Urinary bladder (tissue), 3 donors: ENCODE measurements at regions not wholly inside any gene's neighbourhood (a gene's known extent, or its start where the extent isn't known, plus 50 kb on each side); places are given as distances from the start of the nearest gene placed in this dataset.

Experiments
- DNase-seq: peaks from one replicate; pipeline ENCODE4 v3.0.0-alpha.2; 2015; ENCODE audit errors: extremely low spot score
- H3K27ac ChIP-seq: one replicate; pipeline ENCODE4 v1.5.1; 2013; ENCODE audit warnings: low read depth, mild to moderate bottlenecking, moderate library complexity
- H3K36me3 ChIP-seq: one replicate; pipeline ENCODE4 v1.6.1; 2013; ENCODE audit warnings: mild to moderate bottlenecking, moderate library complexity; ENCODE audit not compliant: insufficient read depth
- H3K4me1 ChIP-seq: one replicate; pipeline ENCODE4 v1.6.1; 2013; ENCODE audit warnings: mild to moderate bottlenecking, moderate library complexity; ENCODE audit not compliant: insufficient read depth
- H3K4me3 ChIP-seq: one replicate; pipeline ENCODE4 v1.5.1; 2013; ENCODE audit warnings: low read depth, low read length
- WGBS: extraction: QIAGEN DNeasy Blood & Tissue Kit; methylation state at CpG from one replicate; pipeline ENCODE4 v1.1.7; 2013; 5-methylcytosine and 5-hydroxymethylcytosine counted together
- donor health status: healthy with polysubstance abuse.
- donor health status: healthy.

- Histone ChIP-seq H3K36me3 (no peaks in the 10 kb centered on the region), H3K27ac (no peak overlapping the region), H3K4me1 (no peaks in the 10 kb centered on the region), H3K4me3 (no peak overlapping the region)
- 76% methylated on average over 10 of the region's 10 CpGs for WGBS
- DNase-seq, result no peak
Observed at GRCh38 chr2:136486115-136486514, 279.2 kb upstream of the THSD7B start.

GRCh38 chr2:136482966-136483365, 282.4 kb upstream of the THSD7B start:
- DNase-seq, result no peak
- Histone ChIP-seq H3K27ac (no peak overlapping the region), H3K4me1 (no peaks in the 10 kb centered on the region), H3K4me3 (no peak overlapping the region), H3K36me3 (no peaks in the 10 kb centered on the region)
- 78% methylated on average over 3 of the region's 3 CpGs for WGBS

- Histone ChIP-seq H3K4me1 (no peaks in the 10 kb centered on the region), H3K27ac (no peak overlapping the region), H3K4me3 (no peak overlapping the region), H3K36me3 (no peaks in the 10 kb centered on the region)
- DNase-seq, result no peak
- WGBS, result 85% methylated on average over 2 of the region's 2 CpGs
Observed at GRCh38 chr2:136482006-136482405, 283.3 kb upstream of the THSD7B start.

GRCh38 chr2:136479696-136480095, 285.6 kb upstream of the THSD7B start:
- no peak overlapping the region for H3K4me3 ChIP-seq
- H3K4me1 ChIP-seq, result no peaks in the 10 kb centered on the region
- no peak for DNase-seq
- H3K27ac ChIP-seq, result no peak overlapping the region
- 83% methylated on average over 2 of the region's 2 CpGs for WGBS
- H3K36me3 ChIP-seq, result no peaks in the 10 kb centered on the region

GRCh38 chr2:136468799-136469369, 296.5 kb upstream of the THSD7B start:
- 59% methylated on average over 7 of the region's 7 CpGs for WGBS
- Histone ChIP-seq H3K4me1 (no peaks in the 10 kb centered on the region), H3K27ac (no peak overlapping the region), H3K36me3 (no peaks in the 10 kb centered on the region), H3K4me3 (no peak overlapping the region)
- no peak for DNase-seq

- H3K4me1 ChIP-seq, result no peaks in the 10 kb centered on the region
- H3K36me3 ChIP-seq, result no peaks in the 10 kb centered on the region
- no peak overlapping the region for H3K4me3 ChIP-seq
- WGBS, result 81% methylated on average over 1 of the region's 1 CpG
- H3K27ac ChIP-seq, result no peak overlapping the region
- DNase-seq, result no peak
Observed at GRCh38 chr2:136452528-136452927, 312.8 kb upstream of the THSD7B start.

GRCh38 chr2:136448986-136449780, 316.2 kb upstream of the THSD7B start:
- Histone ChIP-seq H3K27ac (no peak overlapping the region), H3K36me3 (no peaks in the 10 kb centered on the region), H3K4me1 (no peaks in the 10 kb centered on the region), H3K4me3 (no peak overlapping the region)
- no peak for DNase-seq
- 79% methylated on average over 7 of the region's 7 CpGs for WGBS

- WGBS, result 74% methylated on average over 1 of the region's 1 CpG
- Histone ChIP-seq H3K36me3 (no peaks in the 10 kb centered on the region), H3K4me1 (no peaks in the 10 kb centered on the region), H3K27ac (no peak overlapping the region), H3K4me3 (no peak overlapping the region)
- DNase-seq, result no peak
Observed at GRCh38 chr2:136448432-136448831, 316.9 kb upstream of the THSD7B start.

- no peak for DNase-seq
- Histone ChIP-seq H3K4me3 (no peak overlapping the region), H3K27ac (no peak overlapping the region), H3K36me3 (no peaks in the 10 kb centered on the region), H3K4me1 (no peaks in the 10 kb centered on the region)
- 89% methylated on average over 7 of the region's 7 CpGs for WGBS
Observed at GRCh38 chr2:136444323-136444722, 321.0 kb upstream of the THSD7B start.

- no peak for DNase-seq
Observed at GRCh38 chr2:136443661-136444060, 321.7 kb upstream of the THSD7B start.

GRCh38 chr2:136441979-136442714, 323.2 kb upstream of the THSD7B start:
- Histone ChIP-seq H3K36me3 (no peaks in the 10 kb centered on the region), H3K4me3 (no peak overlapping the region), H3K27ac (no peak overlapping the region), H3K4me1 (no peaks in the 10 kb centered on the region)
- no peak for DNase-seq
- 82% methylated on average over 9 of the region's 9 CpGs for WGBS

More at GRCh38 chr2:136443661-136444060, 321.7 kb upstream of the THSD7B start:
- no peaks in the 10 kb centered on the region for H3K36me3 ChIP-seq
- 73% methylated on average over 2 of the region's 2 CpGs for WGBS
- no peak overlapping the region for H3K27ac ChIP-seq
- H3K4me1 ChIP-seq, result no peaks in the 10 kb centered on the region
- H3K4me3 ChIP-seq, result no peak overlapping the region

- 56% methylated on average over 5 of the region's 5 CpGs for WGBS
- Histone ChIP-seq H3K4me3 (no peak overlapping the region), H3K27ac (no peak overlapping the region), H3K36me3 (no peaks in the 10 kb centered on the region), H3K4me1 (no peaks in the 10 kb centered on the region)
- DNase-seq, result no peak
Observed at GRCh38 chr2:136439064-136439676, 321.2 kb upstream of the CXCR4 start.

- no peak for DNase-seq
Observed at GRCh38 chr2:136437461-136437860, 319.5 kb upstream of the CXCR4 start.

More at GRCh38 chr2:136437461-136437860, 319.5 kb upstream of the CXCR4 start:
- Histone ChIP-seq H3K4me1 (no peaks in the 10 kb centered on the region), H3K36me3 (no peaks in the 10 kb centered on the region), H3K4me3 (no peak overlapping the region), H3K27ac (no peak overlapping the region)
- WGBS, result 96% methylated on average over 5 of the region's 5 CpGs
